ENCODE measurements at regions not wholly inside any gene's neighbourhood (a gene's known extent, or its start where the extent isn't known, plus 50 kb on each side); places are given as distances from the start of the nearest gene placed in this dataset.

DNA sequence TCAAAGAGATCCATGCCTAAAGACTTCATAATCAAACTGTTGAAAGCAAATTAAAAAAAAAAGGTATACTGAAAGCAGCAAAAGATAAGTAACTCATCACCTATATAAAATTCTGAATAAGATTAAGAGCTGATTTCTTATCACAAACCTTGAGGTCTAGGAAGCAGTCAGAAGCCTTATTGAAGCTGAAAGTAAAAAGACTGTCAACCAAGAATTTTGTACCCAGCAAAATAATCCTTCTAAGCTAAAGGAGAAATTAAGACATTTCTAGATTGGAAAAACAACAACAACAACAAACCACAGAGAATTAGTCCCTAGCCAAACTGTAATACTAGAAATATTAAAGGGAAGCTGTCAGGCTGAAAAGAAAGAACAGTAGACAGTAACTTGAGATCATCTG, 622.9 kb downstream of the PCDH7 start:
- TF ChIP-seq, protein P1, sequence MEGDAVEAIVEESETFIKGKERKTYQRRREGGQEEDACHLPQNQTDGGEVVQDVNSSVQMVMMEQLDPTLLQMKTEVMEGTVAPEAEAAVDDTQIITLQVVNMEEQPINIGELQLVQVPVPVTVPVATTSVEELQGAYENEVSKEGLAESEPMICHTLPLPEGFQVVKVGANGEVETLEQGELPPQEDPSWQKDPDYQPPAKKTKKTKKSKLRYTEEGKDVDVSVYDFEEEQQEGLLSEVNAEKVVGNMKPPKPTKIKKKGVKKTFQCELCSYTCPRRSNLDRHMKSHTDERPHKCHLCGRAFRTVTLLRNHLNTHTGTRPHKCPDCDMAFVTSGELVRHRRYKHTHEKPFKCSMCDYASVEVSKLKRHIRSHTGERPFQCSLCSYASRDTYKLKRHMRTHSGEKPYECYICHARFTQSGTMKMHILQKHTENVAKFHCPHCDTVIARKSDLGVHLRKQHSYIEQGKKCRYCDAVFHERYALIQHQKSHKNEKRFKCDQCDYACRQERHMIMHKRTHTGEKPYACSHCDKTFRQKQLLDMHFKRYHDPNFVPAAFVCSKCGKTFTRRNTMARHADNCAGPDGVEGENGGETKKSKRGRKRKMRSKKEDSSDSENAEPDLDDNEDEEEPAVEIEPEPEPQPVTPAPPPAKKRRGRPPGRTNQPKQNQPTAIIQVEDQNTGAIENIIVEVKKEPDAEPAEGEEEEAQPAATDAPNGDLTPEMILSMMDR (IDR thresholded peaks at IDR 0.05; ENCODE audit: poor library complexity): no peak
- no peak for TF ChIP-seq EZH2 (IDR thresholded peaks at IDR 0.05; ENCODE audit: borderline replicate concordance)
- TF ChIP-seq EZH2phosphoT487 (IDR thresholded peaks at IDR 0.05; ENCODE audit: low read depth, severe bottlenecking, unreplicated experiment): no peak
